NOMO-1 (cell line): ENCODE measurements at regions not wholly inside any gene's neighbourhood (a gene's known extent, or its start where the extent isn't known, plus 50 kb on each side); places are given as distances from the start of the nearest gene placed in this dataset.
"Not testable (repeated sequence)": the region's sequence is repeated elsewhere in the genome, so short reads cannot be mapped to it uniquely, and the experiment has no call there.

Experiments
- DNase-seq, 2 experiments: peaks; one replicate each; lab custom pipeline; 2025; ENCODE audit not compliant: unreplicated experiment in 2 of 2; lab: John Stamatoyannopoulos, UW

DNA sequence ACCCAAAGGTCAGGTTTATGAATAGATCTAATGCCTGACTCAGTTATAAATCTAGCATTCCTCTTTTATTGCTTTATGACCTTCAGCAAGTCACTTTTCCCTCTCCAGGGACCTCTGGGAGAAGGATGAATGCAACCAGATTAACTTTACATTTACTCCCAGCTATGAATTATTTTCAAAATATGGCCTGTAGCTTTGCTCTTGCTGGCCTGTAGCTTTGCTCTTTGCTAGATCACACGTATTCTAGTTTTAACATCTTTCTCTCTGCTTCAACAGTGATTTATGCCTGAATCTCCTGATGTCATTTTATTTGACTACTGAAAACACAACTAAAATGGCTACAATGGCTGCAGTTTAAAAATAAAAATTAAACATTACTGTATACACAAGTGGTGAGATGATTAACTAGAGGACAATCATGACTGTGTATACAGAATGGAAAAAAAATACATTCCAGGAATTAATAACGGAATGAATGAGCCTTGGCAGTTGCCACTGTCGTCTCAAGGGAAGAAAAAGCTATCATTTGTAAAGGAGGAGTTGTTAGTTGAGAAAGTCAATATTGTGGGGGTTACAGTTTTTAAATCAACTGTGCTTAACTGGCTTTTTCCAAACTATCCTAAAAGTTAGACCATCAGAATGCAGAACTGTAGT is 434.5 kb upstream of the GOT2 start:
- DNase-seq = no peak

DNA sequence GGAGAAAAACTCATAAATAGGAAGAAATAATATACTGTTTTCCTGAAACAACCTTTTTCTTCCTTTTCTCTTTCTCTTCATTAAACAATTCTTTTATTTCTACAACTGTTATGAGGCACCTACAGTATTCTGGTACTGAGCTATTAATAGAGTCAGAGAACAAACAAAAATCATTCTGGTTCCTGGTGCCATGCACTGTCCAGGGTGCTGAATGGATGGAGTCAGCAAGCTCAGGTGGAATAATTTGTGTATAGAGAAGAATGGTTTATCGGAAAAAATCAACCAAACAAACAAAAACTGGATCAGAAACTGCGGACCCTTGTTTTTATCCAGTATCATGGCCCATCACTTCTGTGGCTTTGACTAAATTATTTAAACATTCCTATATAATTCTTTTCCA is 430.3 kb upstream of the GOT2 start:
- DNase-seq = no peak

DNA sequence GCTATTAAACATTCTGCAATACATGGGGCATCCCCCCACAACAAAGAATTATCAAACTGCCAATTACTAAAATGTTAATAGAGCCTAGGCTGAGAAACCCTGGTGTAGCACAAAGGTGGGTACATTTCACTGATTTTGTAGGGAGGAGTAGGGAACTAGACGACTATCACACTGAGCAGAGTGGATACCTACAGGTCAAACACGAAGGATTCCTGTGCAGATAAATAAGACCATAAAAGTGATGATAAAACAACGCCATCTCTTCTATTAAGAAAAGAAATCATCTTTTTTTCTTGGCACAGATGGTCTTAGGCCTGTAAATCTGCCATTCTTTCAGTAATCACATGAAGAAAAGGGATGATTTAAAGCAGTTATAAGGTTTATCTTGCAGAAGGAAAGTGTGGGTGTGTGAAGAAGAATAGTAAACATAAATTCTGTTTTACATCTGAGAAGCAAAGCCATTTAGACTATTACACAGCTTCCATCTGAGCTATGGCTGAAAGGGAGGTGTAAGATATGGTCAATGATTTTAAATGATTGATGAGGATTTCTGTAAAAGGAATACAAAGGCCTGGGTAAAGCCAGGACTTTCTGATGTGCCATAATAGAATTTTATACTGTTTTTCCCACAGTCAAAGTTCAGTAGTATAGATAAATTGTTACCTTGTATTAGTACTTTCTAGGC is 429.4 kb upstream of the GOT2 start:
- DNase-seq = no peak

DNA sequence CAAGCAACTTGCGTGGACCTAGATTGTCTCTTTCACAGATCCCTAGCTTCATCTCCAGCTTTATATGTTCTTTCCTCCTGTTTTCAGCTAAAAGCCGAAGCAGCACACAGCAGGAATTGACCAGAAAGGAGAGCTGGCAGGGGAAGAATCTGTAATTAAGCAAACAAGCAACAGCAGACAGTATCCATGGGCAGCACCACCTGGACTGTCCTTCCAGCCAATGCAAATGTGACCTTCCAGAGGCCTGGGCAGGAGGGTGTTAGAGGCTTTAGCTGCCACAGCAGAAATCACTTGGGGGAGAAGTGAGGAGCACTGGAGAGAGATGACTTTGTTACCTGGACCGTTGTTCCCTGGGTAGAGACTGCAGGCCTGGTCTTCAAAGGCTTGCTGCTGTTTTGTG is 427.6 kb upstream of the GOT2 start:
- no peak for DNase-seq

DNA sequence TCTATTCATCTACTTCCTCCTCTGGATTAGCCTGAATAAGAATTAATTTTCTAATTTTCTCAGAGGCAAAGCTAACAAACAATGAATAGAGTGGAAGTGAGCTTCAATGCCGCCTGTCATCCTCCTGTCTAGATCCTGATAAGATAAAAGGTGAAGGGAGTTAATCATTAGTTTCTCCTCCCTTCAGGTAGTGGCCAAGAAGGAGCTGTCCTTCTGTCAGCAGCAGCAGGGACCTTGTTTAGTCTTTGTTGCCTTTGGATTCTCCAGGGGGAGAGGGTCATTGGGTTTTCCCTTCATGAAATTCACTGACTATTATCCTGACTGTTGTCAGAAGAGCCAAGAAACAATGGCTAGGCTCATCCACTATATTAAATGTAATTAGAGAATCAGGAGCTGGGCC is 420.2 kb upstream of the GOT2 start:
- no peak for DNase-seq

DNA sequence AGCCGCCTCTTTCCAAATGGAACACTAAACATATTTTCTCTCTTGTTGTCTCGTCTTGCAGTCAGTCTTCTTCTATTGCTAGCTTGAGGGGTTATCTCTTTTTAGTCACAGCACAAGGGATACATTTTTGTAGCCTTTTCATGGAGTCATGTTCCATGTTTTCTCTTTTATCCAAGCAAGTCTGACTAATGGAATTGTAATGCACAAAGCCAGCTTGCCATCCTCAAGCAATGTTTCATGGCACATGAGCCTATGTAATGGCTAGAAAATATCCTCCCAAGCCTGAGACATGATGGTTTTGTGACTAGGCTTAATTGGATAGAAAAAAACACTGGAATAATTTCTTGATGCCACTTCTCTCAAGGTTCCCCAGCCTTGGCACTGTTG is 414.6 kb upstream of the GOT2 start:
- no peak for DNase-seq

DNA sequence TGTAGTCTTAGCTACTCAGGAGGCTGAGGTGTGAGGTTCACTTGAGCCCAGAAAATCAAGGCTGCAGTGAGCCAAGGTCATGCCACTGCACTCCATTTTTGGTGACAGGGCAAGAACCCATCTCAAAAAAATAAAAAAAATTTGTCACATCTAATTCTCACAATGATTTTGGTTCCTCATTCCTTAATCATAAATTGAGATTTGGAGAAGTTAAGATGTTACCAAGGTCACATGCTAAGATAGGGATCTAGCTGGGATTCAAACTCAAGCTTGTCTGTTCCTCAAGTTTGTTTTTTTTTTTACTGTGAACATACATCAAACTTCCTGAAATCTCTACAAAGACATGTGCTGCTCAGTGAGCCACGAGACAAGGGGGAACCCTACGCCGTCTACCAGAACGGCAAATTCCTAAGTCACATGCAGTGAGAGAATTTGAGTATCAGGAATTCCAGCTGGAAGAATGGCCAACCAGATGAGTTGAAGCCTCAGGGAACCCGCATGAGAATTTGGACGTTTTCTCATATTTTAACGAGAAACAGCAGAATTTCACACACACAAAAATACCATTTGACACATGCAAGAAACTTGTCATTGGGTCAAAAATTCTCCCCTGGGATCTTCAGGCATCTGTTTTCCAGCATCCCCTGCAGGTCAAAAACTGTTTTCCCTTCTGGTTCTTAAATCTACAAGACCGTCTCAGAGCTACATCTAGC is 414.1 kb upstream of the GOT2 start:
- no peak for DNase-seq

DNA sequence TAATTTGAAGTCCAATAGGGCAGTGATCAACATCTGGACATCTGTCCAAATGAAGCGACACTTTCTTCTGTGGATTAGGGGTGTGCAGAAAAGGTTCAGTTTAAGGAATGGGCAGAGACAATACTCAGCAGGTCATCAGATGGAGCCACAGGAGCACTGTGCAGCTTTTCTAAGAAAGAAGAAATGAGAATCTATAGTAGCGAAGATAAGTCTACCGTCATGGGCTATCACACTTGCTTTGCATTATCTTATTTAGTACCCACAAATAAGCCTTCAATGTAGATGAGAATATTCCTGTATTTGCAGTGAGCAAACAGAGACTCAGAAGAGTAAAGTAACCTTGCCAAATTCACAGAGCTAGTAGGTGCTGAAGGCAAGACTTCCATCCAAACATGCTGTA is 412.0 kb upstream of the GOT2 start:
- no peak for DNase-seq

DNA sequence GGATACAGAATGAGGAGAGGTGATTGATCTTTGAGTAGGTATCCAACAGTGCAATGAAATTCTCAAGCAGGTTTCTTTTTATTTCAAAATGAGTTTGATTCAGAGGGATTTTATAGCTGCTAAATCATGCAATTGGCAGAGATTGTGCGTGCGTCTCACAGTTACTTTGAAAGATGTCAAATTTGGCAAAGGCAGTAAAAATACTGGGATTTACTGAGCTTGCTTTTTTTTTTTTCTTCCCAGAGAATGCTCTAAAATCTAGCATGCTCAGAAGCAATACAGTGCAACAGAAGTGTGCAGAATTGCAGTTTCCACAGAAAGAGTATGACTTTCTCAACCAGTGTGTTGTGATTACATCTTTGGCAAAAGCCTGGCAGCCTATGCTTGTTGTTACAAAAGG is 410.7 kb upstream of the GOT2 start:
- DNase-seq = no peak

DNA sequence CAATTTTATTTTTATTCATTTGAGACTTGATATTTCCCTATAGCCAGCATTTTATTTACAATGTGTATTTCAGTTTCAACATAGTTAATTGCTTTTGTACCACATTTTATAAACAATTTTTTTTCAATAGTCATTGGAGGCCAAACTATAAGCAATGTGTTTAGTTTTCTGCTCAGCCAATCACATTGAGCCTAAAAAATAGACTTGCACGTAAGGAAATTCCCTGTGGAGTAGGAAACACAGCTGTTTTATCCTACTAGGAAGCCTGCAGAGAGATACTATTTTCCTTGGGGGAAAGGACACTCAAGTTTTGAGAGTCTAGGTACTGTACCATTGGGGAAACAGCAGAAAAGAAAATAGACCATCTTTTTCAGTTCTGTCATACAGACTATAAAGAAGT is 410.2 kb upstream of the GOT2 start:
- DNase-seq = no peak

DNA sequence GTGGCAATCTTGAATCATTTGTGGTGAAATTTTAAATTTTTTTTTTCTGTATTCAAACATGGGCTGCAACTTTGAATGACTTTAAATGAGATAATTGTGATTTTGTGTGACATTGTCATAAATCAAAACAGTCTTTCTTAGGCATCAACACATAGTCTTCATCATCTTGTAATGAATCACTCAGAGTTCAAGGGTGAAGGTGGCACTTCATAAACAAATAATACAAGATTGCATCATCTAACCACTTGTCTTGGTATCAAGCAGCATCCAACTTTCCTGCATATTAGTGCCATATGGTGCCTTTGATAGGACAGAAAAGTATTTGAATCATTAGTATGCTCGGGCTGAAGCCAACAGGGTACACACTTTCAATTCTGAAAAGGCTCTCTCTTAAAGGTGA is 392.4 kb upstream of the GOT2 start:
- no peak for DNase-seq

DNA sequence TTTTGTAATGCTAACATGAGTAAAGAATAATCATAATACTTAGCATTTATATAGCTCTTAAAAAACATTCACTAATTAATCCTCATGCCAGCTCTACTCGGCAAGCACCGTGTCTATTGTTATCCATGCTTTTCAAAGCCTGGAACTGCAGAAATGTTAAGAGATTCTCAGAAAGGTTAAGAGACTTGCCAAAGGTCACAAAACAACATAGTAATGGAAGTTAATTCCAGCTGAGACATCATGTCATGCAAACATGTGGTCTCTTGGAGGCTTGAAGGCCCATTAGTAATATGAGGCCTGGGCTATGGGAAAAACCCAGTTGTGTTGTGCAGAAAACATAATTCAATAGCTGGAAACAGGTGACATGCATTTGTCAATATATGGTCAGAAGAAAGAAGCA is 389.9 kb upstream of the GOT2 start:
- DNase-seq = no peak

DNA sequence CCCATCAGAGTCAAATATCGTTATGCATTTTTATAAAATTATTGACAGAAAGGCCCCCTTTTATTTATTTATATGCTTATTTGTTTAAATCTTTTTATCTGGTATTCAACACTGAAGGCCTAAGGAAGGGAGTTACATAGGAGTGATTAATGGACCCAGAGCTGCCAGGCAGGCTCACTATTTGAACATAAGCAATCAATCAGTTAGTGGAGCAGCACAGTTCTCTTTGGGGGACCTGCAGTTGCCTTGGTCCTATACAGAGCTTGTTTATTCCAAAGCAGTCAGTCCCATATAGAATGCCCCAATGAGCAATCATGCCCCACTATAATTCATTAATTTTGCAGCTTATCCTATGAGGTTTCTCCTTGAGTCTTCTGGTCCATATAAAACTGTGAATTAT is 389.4 kb upstream of the GOT2 start:
- DNase-seq = no peak

DNA sequence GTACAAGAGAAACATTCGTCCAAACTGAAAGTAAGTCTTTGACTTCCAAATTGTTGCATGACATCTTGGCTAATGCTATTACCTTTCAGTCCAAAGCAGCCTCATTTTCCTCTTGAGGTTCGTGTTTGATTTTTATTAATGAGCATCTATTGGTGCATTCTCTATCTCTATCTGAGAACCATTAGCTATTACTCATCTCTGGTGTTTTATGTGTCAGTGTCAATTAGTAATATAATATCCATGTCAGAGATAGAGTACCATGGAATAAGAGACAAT is 388.1 kb upstream of the GOT2 start:
- DNase-seq = no peak

DNA sequence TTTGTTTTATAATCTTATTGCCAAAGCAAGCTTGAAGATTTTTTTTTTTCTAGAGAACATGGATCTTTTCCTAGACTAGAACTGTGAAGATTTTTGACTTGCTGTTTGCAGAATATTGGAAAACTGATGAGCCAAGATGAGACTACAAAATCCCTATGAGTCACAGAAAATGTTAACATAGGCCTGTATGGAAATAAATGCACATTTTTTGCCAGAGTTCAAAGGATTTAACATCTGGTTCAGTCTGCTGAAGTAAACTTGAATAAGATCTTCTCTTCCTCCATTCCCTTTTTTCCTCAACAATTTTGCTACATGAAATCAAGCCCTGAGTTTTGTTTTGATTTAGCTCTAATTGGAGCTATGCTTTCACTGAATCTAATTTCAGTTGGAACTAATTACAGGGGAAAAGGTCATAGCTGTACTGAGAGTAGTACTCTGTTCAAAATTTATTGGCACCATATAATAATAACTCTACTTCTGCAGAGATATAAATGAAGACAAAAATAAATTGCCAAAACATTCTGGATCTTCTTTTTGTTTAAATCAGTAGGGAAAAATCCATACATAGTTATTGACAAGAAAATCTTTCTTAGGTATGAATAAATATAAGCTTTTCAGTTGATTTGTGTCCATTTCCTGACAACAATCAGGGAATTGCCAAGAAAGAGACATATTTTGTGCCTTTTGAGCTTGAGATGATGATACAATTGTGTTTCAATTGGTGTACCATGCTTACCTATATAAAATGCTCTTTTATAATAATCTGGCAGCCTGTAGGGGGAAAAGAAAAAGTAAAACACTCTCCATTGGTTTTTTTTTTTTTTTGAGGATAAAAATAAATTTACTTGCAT is 387.5 kb upstream of the GOT2 start:
- no peak for DNase-seq

DNA sequence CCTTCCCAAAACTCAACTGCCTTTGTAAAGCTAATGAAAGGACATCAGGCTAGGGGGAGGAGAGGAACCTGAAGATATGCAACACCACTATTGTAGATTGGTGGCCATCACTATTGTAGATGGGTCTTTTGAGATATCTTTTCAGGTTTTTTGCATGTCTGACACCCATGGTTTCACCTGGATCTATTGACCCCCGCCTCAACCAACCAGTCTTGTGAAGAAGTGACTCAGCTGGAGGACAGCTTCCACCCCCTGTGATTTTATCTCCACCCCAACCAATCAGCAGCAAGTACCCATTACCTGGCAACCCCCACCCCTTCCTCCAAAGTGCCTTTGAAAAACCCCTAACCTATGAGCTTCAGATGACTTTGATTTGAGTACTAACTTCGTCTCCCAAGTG is 382.6 kb upstream of the GOT2 start:
- no peak for DNase-seq

DNA sequence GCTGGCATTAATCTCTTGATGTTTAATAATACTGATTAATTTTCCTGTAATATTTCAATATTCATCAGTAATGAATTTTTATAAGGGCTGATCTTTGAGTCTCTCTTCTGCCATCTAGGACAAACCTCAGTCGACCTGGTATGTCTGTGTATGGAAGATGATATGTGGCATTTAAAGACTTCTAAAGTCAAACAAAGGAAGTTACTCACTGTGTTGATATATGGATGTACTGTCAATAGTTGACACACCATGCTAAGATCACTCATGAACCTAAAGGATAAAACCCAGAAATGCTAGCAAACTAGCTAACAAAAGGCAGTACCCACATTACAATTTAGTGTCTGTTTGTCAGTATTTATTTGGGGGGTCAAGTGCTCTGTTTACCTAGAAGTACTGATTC is 380.7 kb upstream of the GOT2 start:
- no peak for DNase-seq

DNA sequence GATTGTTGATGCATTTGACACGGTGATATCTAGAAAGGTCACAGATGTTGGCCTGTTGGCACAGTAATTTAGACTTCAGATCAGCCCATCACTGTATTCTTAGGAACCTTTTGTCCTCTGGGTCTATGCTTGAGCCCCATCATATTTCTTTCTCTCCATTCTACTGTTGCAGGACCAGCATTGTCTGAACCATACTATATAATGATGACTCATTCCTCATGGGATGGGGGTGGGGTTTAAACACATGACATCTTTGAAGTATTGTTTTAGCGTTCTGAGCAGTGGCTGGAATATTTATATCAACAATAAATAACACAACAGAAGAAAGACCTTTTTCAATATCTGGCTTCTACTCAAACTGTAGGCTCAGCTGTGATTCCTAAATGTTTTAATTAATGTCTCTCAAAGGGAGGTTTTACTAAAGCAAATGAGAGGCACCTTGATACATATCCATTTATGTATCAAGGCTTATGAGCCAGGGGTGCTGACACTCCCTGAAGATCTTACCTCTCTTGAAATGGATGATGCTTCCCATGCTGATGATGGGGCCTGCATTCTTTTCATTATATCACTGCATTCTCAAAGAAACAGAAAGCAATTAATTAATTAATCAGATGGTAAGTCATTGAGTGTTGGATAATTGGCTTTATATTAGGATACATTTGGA is 379.0 kb upstream of the GOT2 start:
- no peak for DNase-seq

DNA sequence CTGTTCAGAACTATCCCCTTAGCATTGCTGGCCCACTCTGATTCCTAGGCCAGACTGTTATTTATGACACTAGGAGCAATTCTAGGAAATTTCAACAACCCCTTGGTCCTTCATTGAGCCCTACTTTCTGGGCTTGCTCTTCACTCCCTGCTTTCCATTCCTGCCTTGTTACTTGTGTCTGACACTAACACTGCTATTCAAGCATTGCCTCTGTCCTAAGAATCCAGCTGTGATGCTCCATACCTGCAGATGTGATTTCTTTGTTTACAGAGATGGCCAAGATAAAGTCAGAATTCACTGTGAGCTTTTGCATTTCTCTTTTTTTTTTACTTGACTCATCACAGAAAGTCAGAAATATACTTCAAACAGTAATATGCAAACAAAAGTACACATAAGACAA is 377.2 kb upstream of the GOT2 start:
- DNase-seq = no peak

DNA sequence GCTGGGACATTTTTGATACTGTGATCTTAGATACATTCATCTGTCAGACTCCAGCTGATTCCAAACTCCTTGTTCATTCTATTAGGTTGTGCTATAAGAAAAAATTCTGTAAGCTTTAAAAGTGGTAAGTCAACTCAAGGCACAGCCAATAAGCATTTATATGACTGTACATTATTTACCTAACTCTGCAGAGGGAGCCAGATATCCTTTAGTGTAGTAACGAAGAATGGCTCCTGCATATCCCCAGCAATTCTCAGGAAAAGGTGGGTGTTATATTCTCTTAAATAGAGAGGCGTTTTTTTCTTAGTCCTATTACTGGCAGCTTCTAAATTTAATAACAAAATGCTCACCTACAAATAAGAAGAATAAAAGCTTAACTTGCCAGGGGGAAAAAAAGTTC is 374.3 kb upstream of the GOT2 start:
- DNase-seq = no peak

DNA sequence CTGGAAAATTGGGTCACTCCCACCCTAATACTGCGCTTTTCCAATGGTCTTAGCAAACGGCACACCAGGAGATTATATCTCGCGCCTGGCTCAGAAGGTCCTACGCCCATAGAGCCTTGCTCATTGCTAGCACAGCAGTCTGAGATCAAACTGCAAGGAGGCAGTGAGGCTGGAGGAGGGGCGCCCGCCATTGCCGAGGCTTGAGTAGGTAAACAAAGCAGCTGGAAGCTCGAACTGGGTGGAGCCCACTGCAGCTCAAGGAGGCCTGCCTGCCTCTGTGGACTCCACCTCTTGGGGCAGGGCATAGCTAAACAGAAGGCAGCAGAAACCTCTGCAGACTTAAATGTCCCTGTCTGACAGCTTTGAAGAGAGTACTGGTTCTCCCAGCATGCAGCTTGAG is 362.6 kb upstream of the GOT2 start:
- not testable (repeated sequence) for DNase-seq
